ENCODE measurements at regions not wholly inside any gene's neighbourhood (a gene's known extent, or its start where the extent isn't known, plus 50 kb on each side); places are given as distances from the start of the nearest gene placed in this dataset.

GRCh38 chr7:54810401-54810800 is 51.4 kb upstream of the SEC61G start:
- TF ChIP-seq CTCF (IDR thresholded peaks at IDR 0.05; ENCODE audit: extremely low read depth, insufficient read depth, missing control alignments): no peak
- in situ Hi-C loops (cut with MboI; ENCODE audit: low pct_unique_long_range_greater_than_20kb, low sequenced_read_pairs, unreplicated experiment): no loop called here
- DNase-seq (ENCODE audit: low spot score): no peak

- in situ Hi-C loops (cut with MboI; ENCODE audit: low pct_unique_long_range_greater_than_20kb, low sequenced_read_pairs, unreplicated experiment): no loop called here
- DNase-seq (ENCODE audit: low spot score): no peak
- no peak for TF ChIP-seq CTCF (IDR thresholded peaks at IDR 0.05; ENCODE audit: extremely low read depth, insufficient read depth, missing control alignments)
Observed at GRCh38 chr7:54811041-54811845, 52.2 kb upstream of the SEC61G start.

GRCh38 chr7:54811846-54812254 is 52.8 kb upstream of the SEC61G start:
- in situ Hi-C loops (cut with MboI; ENCODE audit: low pct_unique_long_range_greater_than_20kb, low sequenced_read_pairs, unreplicated experiment): no loop called here
- TF ChIP-seq CTCF (IDR thresholded peaks at IDR 0.05; ENCODE audit: extremely low read depth, insufficient read depth, missing control alignments): no peak
- DNase-seq (ENCODE audit: low spot score): no peak

GRCh38 chr7:54812756-54813322 is 53.8 kb upstream of the SEC61G start:
- in situ Hi-C loops (cut with MboI; ENCODE audit: low pct_unique_long_range_greater_than_20kb, low sequenced_read_pairs, unreplicated experiment): no loop called here
- DNase-seq (ENCODE audit: low spot score): no peak
- no peak for TF ChIP-seq CTCF (IDR thresholded peaks at IDR 0.05; ENCODE audit: extremely low read depth, insufficient read depth, missing control alignments)

- in situ Hi-C loops (cut with MboI; ENCODE audit: low pct_unique_long_range_greater_than_20kb, low sequenced_read_pairs, unreplicated experiment): no loop called here
Observed at GRCh38 chr7:54813398-54813797, 54.4 kb upstream of the SEC61G start.

GRCh38 chr7:54814401-54814800 is 55.4 kb upstream of the SEC61G start:
- DNase-seq (ENCODE audit: low spot score): no peak
- no peak for TF ChIP-seq CTCF (IDR thresholded peaks at IDR 0.05; ENCODE audit: extremely low read depth, insufficient read depth, missing control alignments)
- in situ Hi-C loops (cut with MboI; ENCODE audit: low pct_unique_long_range_greater_than_20kb, low sequenced_read_pairs, unreplicated experiment): no loop called here

More at GRCh38 chr7:54813398-54813797, 54.4 kb upstream of the SEC61G start:
- DNase-seq (ENCODE audit: low spot score): no peak
- TF ChIP-seq CTCF (IDR thresholded peaks at IDR 0.05; ENCODE audit: extremely low read depth, insufficient read depth, missing control alignments): no peak

All from GM13977 (cell line).